ENCODE measurements at regions not wholly inside any gene's neighbourhood (a gene's known extent, or its start where the extent isn't known, plus 50 kb on each side); places are given as distances from the start of the nearest gene placed in this dataset.

DNA sequence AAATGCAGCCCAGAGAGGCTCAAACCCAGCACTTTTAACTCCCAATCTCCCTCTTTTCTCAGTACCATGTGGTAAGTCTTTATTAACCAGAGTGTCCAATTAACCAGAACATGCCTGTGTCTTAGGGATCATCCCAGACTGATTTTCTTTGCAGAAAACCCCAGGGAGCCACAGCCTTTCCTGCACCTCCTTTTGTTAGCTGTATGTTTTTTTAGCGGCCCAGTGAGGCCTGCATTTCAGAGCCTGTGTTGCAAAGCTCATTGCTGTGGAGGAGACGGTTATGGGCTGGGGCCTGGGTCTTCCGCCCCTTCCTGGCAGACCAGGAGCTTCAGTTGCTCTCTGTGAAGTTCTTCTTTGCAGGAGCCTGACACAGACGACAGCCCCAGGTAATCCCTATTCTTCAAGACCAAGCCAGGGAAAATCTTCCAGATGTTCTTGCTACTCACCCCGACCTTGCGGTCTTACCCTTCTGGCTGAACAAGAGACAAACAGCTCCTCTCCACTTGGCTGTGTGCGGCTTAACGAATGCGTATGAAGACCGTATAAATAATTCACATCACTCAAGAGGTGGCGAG lies 70.7 kb upstream of the TSHZ3 start:
- TF ChIP-seq CTCF (IDR thresholded peaks at IDR 0.05; ENCODE audit: low read depth, low read length, poor library complexity, severe bottlenecking), result no peak
- TF ChIP-seq EZH2phosphoT487 (IDR thresholded peaks at IDR 0.05; ENCODE audit: borderline replicate concordance, low read length), result no peak
